K562 (cell line): ENCODE measurements at regions not wholly inside any gene's neighbourhood (a gene's known extent, or its start where the extent isn't known, plus 50 kb on each side); places are given as distances from the start of the nearest gene placed in this dataset.

Experiments
- CREB5 ChIP-seq: fragments of 250-450 bp; sonication (Bioruptor Pico); IDR thresholded peaks from 2 replicates; pipeline ENCODE4 v1.5.0; 2020; ENCODE audit warnings: mild to moderate bottlenecking
- E2F5 ChIP-seq: sonication (generic); formaldehyde crosslinking; IDR thresholded peaks from 2 replicates; pipeline ENCODE4 v1.8.0; 2022; ENCODE audit warnings: mild to moderate bottlenecking, missing genetic modification reagents
- GMEB1 ChIP-seq: fragments of 250-450 bp; sonication (Bioruptor Pico); IDR thresholded peaks from 2 replicates; pipeline ENCODE4 v1.4.0; 2020; ENCODE audit warnings: mild to moderate bottlenecking
- MAX ChIP-seq: sonication (generic); formaldehyde crosslinking; IDR thresholded peaks from 2 replicates; pipeline ENCODE4 v1.9.0; 2022; ENCODE audit warnings: mild to moderate bottlenecking, missing genetic modification reagents

- TF ChIP-seq MAX (no peak), E2F5 (no peak), CREB5 (no peak), GMEB1 (no peak)
Measured at GRCh38 chr22:27075891-27076290, 418.5 kb downstream of the MIAT start.
